NT2/D1 (cell line): ENCODE measurements at regions not wholly inside any gene's neighbourhood (a gene's known extent, or its start where the extent isn't known, plus 50 kb on each side); places are given as distances from the start of the nearest gene placed in this dataset.

ENCODE experiments used
- SUZ12 ChIP-seq: IDR thresholded peaks from 2 replicates; pipeline ENCODE4 v1.6.1; 2011; ENCODE audit not compliant: insufficient read length, insufficient read depth; ENCODE audit errors: extremely low read depth
- YY1 ChIP-seq: IDR thresholded peaks from 2 replicates; pipeline ENCODE4 v1.6.1; 2011; ENCODE audit not compliant: insufficient read length, insufficient read depth
- ZNF274 ChIP-seq: IDR thresholded peaks from 2 replicates; pipeline ENCODE4 v1.6.1; 2011; ENCODE audit warnings: mild to moderate bottlenecking, low read depth, low read length

DNA sequence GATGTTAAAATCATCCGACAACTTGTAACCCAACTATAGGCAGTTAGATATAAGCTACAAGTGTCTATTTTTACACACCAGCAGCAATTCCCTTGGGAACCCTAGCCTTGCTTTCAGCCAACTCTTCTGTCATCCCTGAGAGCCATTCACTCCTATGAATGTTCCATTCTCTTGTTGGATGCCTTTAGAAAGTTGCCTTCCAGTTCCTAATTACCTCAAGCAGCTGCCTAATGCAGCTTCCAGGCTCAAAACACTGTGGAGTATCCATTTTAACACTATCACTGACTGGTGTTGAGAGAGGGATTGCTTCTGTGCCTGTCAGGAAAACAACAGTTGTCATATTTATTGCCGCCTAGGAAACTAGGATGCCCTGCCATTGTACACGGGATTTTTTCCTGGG lies 402.0 kb upstream of the ACVR2A start:
- TF ChIP-seq SUZ12 (no peak), YY1 (no peak), ZNF274 (no peak)
